NCI-H774 (cell line): ENCODE measurements at regions not wholly inside any gene's neighbourhood (a gene's known extent, or its start where the extent isn't known, plus 50 kb on each side); places are given as distances from the start of the nearest gene placed in this dataset.
"Not testable (repeated sequence)": the region's sequence is repeated elsewhere in the genome, so short reads cannot be mapped to it uniquely, and the experiment has no call there.

Experiments
- DNase-seq: peaks from one replicate; lab custom pipeline; 2025; lab: John Stamatoyannopoulos, UW

GRCh38 chrX:114450911-114451310 is 133.0 kb upstream of the HTR2C start:
- DNase-seq = no peak

- DNase-seq = no peak
Observed at GRCh38 chrX:114451397-114451796, 132.5 kb upstream of the HTR2C start.

GRCh38 chrX:114462266-114462665 is 121.6 kb upstream of the HTR2C start:
- no peak for DNase-seq

GRCh38 chrX:114465689-114466088 is 118.2 kb upstream of the HTR2C start:
- DNase-seq = no peak

- DNase-seq = not testable (repeated sequence)
Observed at GRCh38 chrX:114472008-114472407, 111.9 kb upstream of the HTR2C start.

GRCh38 chrX:114472788-114473187 is 111.1 kb upstream of the HTR2C start:
- DNase-seq = no peak

- DNase-seq = no peak
Observed at GRCh38 chrX:114500622-114501021, 83.3 kb upstream of the HTR2C start.

GRCh38 chrX:114508756-114509155 is 75.1 kb upstream of the HTR2C start:
- no peak for DNase-seq

- no peak for DNase-seq
Observed at GRCh38 chrX:114519524-114519923, 64.4 kb upstream of the HTR2C start.

GRCh38 chrX:114520701-114521100 is 63.2 kb upstream of the HTR2C start:
- DNase-seq = peak; percentile 17

GRCh38 chrX:114532111-114532805 is 51.6 kb upstream of the HTR2C start:
- DNase-seq = no peak
